GM10248 (cell line): ENCODE measurements at regions not wholly inside any gene's neighbourhood (a gene's known extent, or its start where the extent isn't known, plus 50 kb on each side); places are given as distances from the start of the nearest gene placed in this dataset.
"Not testable (repeated sequence)": the region's sequence is repeated elsewhere in the genome, so short reads cannot be mapped to it uniquely, and the experiment has no call there.

Experiments
- CTCF ChIA-PET: fragments of 300-600 bp; sonication (Branson Sonifier 250); formaldehyde crosslinking; extraction: SDS; loops from one replicate; lab custom pipeline; 2021; ENCODE audit warnings: antibody characterized with exemption; lab: Yijun Ruan, JAX
- POLR2A ChIA-PET: fragments of 350-650 bp; sonication (Branson Sonifier 250); formaldehyde crosslinking; extraction: SDS; loops from one replicate; lab custom pipeline; 2020; ENCODE audit warnings: antibody characterized with exemption; lab: Yijun Ruan, JAX
- DNase-seq: peaks from one replicate; pipeline ENCODE4 v3.0.0; 2012; ENCODE audit errors: extremely low spot score
- TF ChIP-seq, protein P1 (sequence below): IDR thresholded peaks from 2 replicates; pipeline ENCODE4 v1.5.1; 2012; ENCODE audit warnings: mild to moderate bottlenecking, low read depth; ENCODE audit errors: extremely low read depth, missing control alignments, control extremely low read depth

DNA sequence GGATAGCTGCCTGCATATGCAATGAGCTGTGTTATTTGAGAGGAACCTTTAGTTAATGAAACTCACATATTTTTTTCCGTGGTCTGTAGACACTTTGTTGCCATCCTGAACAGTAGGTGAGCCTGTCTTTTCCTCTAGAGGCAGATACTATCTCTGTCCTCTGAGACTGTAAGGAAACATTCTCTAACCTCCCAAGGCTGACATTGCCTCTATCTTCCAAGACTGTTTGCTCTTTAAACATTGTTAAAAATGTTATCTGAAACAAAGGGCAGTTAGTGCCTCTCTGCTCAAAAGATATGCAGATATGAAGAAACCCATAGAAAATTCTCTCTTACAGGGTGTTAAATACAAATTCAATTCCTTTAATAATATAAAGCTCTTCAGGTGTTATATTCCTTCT is 963.8 kb upstream of the CNTN5 start:
- no peak for DNase-seq
- ChIA-PET POLR2A (no interaction called here), CTCF (no interaction called here)
- TF ChIP-seq, protein P1, sequence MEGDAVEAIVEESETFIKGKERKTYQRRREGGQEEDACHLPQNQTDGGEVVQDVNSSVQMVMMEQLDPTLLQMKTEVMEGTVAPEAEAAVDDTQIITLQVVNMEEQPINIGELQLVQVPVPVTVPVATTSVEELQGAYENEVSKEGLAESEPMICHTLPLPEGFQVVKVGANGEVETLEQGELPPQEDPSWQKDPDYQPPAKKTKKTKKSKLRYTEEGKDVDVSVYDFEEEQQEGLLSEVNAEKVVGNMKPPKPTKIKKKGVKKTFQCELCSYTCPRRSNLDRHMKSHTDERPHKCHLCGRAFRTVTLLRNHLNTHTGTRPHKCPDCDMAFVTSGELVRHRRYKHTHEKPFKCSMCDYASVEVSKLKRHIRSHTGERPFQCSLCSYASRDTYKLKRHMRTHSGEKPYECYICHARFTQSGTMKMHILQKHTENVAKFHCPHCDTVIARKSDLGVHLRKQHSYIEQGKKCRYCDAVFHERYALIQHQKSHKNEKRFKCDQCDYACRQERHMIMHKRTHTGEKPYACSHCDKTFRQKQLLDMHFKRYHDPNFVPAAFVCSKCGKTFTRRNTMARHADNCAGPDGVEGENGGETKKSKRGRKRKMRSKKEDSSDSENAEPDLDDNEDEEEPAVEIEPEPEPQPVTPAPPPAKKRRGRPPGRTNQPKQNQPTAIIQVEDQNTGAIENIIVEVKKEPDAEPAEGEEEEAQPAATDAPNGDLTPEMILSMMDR = no peak

DNA sequence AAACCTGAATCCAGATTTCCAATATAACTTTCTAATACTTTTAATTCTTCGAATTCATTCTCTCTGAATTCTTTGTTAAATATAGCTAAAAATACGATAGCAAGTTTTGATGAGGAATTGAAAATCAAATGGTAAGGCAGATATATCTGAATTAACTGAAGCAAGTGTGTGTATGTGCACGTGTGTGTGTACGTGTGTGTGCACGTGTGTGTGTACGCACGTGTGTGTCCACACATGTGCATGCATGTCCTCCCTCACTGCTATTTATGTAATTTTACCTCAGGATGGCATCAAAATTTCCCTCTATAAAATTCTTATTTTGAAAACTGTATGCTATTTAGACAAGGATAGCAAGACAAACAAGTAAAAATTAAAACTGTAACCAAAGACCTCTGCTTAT is 961.3 kb upstream of the CNTN5 start:
- CTCF ChIA-PET = no interaction called here
- no peak for DNase-seq
- TF ChIP-seq, protein P1 = no peak
- POLR2A ChIA-PET = no interaction called here

DNA sequence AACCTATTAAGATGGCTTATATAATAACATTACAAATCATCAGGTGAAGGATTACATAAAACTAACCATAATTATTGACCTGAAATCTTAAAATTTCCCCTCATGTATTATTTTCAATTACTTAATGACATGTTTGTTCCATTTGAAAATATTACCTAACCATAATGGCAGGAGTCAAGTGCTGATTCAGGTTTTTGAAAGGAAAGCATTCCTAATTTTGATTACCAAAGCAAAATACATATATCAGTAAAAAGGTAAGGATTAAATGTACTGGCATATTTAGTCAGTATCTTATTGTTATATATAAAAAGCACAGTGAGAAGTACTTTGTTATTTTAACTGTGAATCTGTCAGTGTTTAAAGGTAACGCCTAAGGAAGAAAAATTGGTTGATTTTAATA is 960.0 kb upstream of the CNTN5 start:
- DNase-seq = no peak
- ChIA-PET CTCF (no interaction called here), POLR2A (no interaction called here)
- TF ChIP-seq, protein P1 = no peak

DNA sequence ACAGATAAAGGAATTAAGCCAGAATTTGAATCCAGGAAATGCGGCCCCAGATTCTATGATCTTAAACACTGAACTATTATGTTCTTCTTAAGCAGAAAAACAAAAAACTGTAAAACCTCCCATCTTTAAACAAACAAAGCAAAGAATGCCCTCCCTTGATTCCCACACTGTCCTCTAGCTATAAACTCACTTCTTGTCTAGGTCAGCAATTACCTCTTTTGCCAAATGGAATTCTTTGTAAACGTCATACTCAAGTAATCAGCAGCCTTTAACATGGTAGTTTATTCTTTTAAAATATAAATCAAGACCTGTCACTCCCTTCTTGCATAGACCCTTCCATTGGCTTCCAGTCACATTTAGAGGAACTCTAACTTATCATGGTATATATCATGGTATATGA is 958.9 kb upstream of the CNTN5 start:
- TF ChIP-seq, protein P1 = no peak
- ChIA-PET POLR2A (no interaction called here), CTCF (no interaction called here)
- DNase-seq = no peak

DNA sequence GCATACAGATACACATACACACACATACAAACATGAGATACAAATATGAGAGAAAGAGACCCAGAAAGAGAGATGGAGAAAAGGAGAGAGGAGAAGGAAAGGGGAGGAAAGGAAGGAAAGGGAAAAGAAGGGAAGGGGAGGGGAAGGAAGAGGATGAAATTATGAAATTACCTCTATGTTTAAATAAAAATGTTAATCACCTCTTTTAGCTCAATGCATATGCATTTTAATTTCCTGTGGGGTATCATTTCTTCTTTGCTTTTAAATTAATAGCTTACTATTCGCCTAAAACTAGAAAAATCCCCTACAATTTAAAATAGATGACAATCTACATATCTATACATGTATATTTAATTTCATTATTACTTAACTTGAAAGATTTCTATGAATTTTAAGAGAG is 958.0 kb upstream of the CNTN5 start:
- TF ChIP-seq, protein P1 = no peak
- ChIA-PET POLR2A (no interaction called here), CTCF (no interaction called here)
- DNase-seq = no peak

DNA sequence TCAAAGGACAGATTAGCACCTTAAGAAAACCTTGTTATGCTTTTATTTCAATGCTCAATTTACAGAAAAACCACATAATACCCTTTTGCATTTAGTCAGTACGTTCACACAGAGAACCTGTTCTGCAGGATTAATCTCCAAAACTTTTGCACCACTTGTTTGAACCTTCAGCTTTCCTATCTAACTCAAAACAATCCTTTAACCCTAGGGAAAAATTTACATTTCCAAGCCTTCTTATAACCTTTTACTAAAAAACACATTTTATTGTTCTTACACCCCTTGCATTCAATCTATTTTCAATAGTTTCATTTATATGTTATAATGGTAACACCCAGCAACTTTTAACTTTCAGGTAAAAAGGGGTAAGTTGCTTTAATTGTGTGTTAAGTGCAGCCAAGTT is 952.5 kb upstream of the CNTN5 start:
- TF ChIP-seq, protein P1 = no peak
- ChIA-PET POLR2A (no interaction called here), CTCF (no interaction called here)
- DNase-seq = no peak

DNA sequence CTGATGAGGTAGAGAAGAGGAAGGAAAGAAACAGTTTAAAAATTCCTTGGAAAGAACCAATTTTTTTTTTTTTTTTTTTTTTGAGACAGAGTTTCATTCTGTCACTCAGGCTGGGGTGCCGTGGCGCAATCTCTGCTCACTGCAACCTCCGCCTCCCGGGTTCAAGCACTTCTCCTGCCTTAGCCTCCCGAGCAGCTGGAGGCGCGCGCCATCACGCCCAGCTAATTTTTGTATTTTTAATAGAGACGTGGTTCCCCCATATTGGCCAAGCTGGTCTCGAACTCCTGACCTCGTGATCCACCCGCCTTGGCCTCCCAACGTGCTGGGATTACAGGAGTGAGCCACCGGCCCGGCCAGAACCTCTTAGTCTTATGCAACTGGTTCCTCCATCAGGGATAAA is 951.6 kb upstream of the CNTN5 start:
- DNase-seq, CTCF ChIA-PET, POLR2A ChIA-PET: not testable (repeated sequence)
